ENCODE measurements at regions not wholly inside any gene's neighbourhood (a gene's known extent, or its start where the extent isn't known, plus 50 kb on each side); places are given as distances from the start of the nearest gene placed in this dataset.

- TF ChIP-seq TEAD4 (IDR thresholded peaks at IDR 0.05) = no peak
- no peak for TF ChIP-seq TCF12 (IDR thresholded peaks at IDR 0.05; ENCODE audit: low read depth)
- TF ChIP-seq CREB1 (IDR thresholded peaks at IDR 0.05; ENCODE audit: low read depth) = no peak
- TF ChIP-seq YY1 (IDR thresholded peaks at IDR 0.05; ENCODE audit: low read depth) = no peak
- TF ChIP-seq EP300 (IDR thresholded peaks at IDR 0.05; ENCODE audit: borderline replicate concordance) = no peak
- TF ChIP-seq, protein P1, sequence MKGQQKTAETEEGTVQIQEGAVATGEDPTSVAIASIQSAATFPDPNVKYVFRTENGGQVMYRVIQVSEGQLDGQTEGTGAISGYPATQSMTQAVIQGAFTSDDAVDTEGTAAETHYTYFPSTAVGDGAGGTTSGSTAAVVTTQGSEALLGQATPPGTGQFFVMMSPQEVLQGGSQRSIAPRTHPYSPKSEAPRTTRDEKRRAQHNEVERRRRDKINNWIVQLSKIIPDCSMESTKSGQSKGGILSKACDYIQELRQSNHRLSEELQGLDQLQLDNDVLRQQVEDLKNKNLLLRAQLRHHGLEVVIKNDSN (IDR thresholded peaks at IDR 0.05) = no peak
- no peak for TF ChIP-seq CEBPB (IDR thresholded peaks at IDR 0.05)
- TF ChIP-seq EGR1 (IDR thresholded peaks at IDR 0.05) = no peak
- TF ChIP-seq TAF1 (IDR thresholded peaks at IDR 0.05; ENCODE audit: low read depth) = no peak
- TF ChIP-seq, protein P2, sequence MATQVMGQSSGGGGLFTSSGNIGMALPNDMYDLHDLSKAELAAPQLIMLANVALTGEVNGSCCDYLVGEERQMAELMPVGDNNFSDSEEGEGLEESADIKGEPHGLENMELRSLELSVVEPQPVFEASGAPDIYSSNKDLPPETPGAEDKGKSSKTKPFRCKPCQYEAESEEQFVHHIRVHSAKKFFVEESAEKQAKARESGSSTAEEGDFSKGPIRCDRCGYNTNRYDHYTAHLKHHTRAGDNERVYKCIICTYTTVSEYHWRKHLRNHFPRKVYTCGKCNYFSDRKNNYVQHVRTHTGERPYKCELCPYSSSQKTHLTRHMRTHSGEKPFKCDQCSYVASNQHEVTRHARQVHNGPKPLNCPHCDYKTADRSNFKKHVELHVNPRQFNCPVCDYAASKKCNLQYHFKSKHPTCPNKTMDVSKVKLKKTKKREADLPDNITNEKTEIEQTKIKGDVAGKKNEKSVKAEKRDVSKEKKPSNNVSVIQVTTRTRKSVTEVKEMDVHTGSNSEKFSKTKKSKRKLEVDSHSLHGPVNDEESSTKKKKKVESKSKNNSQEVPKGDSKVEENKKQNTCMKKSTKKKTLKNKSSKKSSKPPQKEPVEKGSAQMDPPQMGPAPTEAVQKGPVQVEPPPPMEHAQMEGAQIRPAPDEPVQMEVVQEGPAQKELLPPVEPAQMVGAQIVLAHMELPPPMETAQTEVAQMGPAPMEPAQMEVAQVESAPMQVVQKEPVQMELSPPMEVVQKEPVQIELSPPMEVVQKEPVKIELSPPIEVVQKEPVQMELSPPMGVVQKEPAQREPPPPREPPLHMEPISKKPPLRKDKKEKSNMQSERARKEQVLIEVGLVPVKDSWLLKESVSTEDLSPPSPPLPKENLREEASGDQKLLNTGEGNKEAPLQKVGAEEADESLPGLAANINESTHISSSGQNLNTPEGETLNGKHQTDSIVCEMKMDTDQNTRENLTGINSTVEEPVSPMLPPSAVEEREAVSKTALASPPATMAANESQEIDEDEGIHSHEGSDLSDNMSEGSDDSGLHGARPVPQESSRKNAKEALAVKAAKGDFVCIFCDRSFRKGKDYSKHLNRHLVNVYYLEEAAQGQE (IDR thresholded peaks at IDR 0.05; ENCODE audit: low read depth) = no peak
- no peak for TF ChIP-seq RAD21 (IDR thresholded peaks at IDR 0.05; ENCODE audit: low read depth)
- TF ChIP-seq ZBTB7A (IDR thresholded peaks at IDR 0.05; ENCODE audit: low read depth) = no peak
- no peak for TF ChIP-seq NFIC (IDR thresholded peaks at IDR 0.05)
- TF ChIP-seq FOXM1 (IDR thresholded peaks at IDR 0.05; ENCODE audit: borderline replicate concordance, low read depth) = no peak
- TF ChIP-seq, protein P3, sequence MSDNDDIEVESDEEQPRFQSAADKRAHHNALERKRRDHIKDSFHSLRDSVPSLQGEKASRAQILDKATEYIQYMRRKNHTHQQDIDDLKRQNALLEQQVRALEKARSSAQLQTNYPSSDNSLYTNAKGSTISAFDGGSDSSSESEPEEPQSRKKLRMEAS (IDR thresholded peaks at IDR 0.05) = no peak
Measured at GRCh38 chr18:10009321-10010144, 95.7 kb downstream of the VAPA start.

DNA sequence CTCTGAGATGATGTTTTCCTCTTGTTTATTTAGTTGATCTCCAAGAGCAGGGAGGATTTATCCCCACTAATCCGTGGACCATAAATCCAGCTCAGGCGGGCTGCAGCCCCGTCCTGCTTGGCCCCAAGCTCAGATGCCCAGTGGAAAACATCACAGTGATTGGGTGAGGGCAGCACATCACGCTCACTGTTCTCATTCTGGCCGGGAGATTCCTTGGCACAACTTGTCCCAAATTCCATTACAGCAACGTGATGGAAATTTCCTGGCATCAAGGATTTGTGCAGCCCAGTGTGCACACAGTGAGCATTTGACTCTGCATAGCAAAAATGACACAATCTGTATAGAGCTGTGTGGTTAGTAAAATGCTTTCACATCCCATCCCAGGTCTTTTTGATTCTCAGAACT, 96.8 kb downstream of the VAPA start:
- no peak for TF ChIP-seq TCF12 (IDR thresholded peaks at IDR 0.05; ENCODE audit: low read depth)
- TF ChIP-seq TEAD4 (IDR thresholded peaks at IDR 0.05) = peak; percentile 60
- TF ChIP-seq NFIC (IDR thresholded peaks at IDR 0.05) = peak; percentile 44; the same call in 1 of the 2 replicates

DNA sequence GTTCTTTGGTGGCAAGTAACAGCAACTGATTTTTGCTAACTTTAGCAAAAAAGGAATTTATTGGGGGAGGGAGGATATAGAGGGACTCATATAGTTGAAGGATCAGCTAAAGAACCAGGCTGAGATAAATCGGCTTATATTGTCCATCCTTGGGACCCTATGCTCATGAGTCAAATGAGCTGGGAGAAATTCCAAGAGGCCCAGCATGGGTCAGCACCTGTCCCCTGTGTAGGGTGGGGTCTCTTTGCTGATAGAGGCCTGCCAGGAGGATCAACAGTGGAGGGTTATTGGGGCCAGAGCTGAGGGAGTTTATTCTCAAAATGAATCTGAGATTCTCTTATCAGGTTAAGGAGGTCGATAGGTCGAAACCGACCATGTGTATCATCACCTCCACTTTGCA, 97.2 kb downstream of the VAPA start:
- TF ChIP-seq CEBPB (IDR thresholded peaks at IDR 0.05) (no peak), YY1 (IDR thresholded peaks at IDR 0.05; ENCODE audit: low read depth) (no peak), TCF12 (IDR thresholded peaks at IDR 0.05; ENCODE audit: low read depth) (no peak), FOXM1 (IDR thresholded peaks at IDR 0.05; ENCODE audit: borderline replicate concordance, low read depth) (no peak), TAF1 (IDR thresholded peaks at IDR 0.05; ENCODE audit: low read depth) (no peak), ZBTB7A (IDR thresholded peaks at IDR 0.05; ENCODE audit: low read depth) (no peak), CREB1 (IDR thresholded peaks at IDR 0.05; ENCODE audit: low read depth) (no peak), RAD21 (IDR thresholded peaks at IDR 0.05; ENCODE audit: low read depth) (no peak), TEAD4 (IDR thresholded peaks at IDR 0.05) (no peak), NFIC (IDR thresholded peaks at IDR 0.05) (no peak), EP300 (IDR thresholded peaks at IDR 0.05; ENCODE audit: borderline replicate concordance) (no peak), EGR1 (IDR thresholded peaks at IDR 0.05) (no peak)
- TF ChIP-seq, protein P1 (IDR thresholded peaks at IDR 0.05) = no peak
- TF ChIP-seq, protein P2 (IDR thresholded peaks at IDR 0.05; ENCODE audit: low read depth) = no peak
- TF ChIP-seq, protein P3 (IDR thresholded peaks at IDR 0.05) = no peak

- no peak for TF ChIP-seq NFIC (IDR thresholded peaks at IDR 0.05)
- no peak for TF ChIP-seq TEAD4 (IDR thresholded peaks at IDR 0.05)
- TF ChIP-seq, protein P2 (IDR thresholded peaks at IDR 0.05; ENCODE audit: low read depth) = no peak
- no peak for TF ChIP-seq FOXM1 (IDR thresholded peaks at IDR 0.05; ENCODE audit: borderline replicate concordance, low read depth)
- no peak for TF ChIP-seq CREB1 (IDR thresholded peaks at IDR 0.05; ENCODE audit: low read depth)
- TF ChIP-seq RAD21 (IDR thresholded peaks at IDR 0.05; ENCODE audit: low read depth) = no peak
- no peak for TF ChIP-seq TAF1 (IDR thresholded peaks at IDR 0.05; ENCODE audit: low read depth)
- TF ChIP-seq EP300 (IDR thresholded peaks at IDR 0.05; ENCODE audit: borderline replicate concordance) = no peak
- TF ChIP-seq, protein P3 (IDR thresholded peaks at IDR 0.05) = no peak
- TF ChIP-seq, protein P1 (IDR thresholded peaks at IDR 0.05) = no peak
- no peak for TF ChIP-seq ZBTB7A (IDR thresholded peaks at IDR 0.05; ENCODE audit: low read depth)
Measured at GRCh38 chr18:10011751-10012150, 97.9 kb downstream of the VAPA start.

All from Ishikawa (cell line).